ENCODE measurements at regions not wholly inside any gene's neighbourhood (a gene's known extent, or its start where the extent isn't known, plus 50 kb on each side); places are given as distances from the start of the nearest gene placed in this dataset.

DNA sequence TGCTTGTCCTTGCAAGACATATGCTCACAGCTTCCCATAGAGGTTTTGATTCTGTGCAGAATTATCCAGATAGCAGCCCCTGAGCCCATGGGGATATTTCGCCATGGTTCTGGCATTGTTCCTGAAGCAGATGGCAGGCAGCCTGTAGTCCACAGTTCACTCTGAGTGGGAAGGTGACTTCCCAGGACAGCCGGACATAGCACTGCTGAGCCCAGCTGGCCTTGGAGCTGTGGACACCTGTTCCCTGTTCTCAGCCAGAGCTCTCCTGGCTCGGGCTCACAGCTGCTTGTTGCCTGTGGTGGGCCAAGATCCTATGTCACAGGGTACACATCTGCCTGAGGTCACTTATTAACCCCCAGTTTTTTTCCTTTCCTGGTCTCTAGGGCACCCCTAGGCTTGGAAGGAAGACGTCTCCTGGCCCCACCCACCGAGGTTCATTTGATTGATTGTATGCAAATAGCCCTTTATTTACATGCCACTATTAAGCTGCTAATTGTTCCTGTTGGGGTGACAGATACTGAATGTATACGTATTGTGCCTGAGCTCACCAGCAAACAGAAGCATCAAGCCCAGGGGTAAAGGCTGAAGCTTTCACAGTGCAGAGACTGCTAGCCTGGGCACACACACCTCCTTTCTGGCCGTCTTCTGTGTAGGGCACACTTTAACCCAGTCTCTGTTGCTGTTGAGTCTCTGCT lies 96.6 kb upstream of the DMRT1 start:
- Histone ChIP-seq H3K79me2 (ENCODE audit: insufficient read depth, low read depth, low read length) (no peaks in the 10 kb centered on the region), H4K20me1 (ENCODE audit: insufficient read depth, low read length) (no peaks in the 10 kb centered on the region), H3K4me2 (ENCODE audit: low read length) (no peak overlapping the region), H3K9me2 (ENCODE audit: insufficient read depth, low read length) (no peaks in the 10 kb centered on the region), H3K4me1 (ENCODE audit: insufficient read depth, low read length, poor library complexity, severe bottlenecking) (peaks cover 11% of the 10 kb centered on the region), H3K27ac (ENCODE audit: low read depth, low read length, poor library complexity, severe bottlenecking) (no peak overlapping the region), H3K36me3 (ENCODE audit: insufficient read depth, low read length) (peaks cover 75% of the 10 kb centered on the region), H3K4me3 (ENCODE audit: low read depth, low read length, poor library complexity, severe bottlenecking) (no peak overlapping the region), H2AFZ (ENCODE audit: low read length) (no peak overlapping the region), H3K9me3 (ENCODE audit: low read length) (no peaks in the 10 kb centered on the region)
- no peak for TF ChIP-seq EZH2phosphoT487 (IDR thresholded peaks at IDR 0.05; ENCODE audit: borderline replicate concordance, low read depth, low read length)
- TF ChIP-seq, protein P1, sequence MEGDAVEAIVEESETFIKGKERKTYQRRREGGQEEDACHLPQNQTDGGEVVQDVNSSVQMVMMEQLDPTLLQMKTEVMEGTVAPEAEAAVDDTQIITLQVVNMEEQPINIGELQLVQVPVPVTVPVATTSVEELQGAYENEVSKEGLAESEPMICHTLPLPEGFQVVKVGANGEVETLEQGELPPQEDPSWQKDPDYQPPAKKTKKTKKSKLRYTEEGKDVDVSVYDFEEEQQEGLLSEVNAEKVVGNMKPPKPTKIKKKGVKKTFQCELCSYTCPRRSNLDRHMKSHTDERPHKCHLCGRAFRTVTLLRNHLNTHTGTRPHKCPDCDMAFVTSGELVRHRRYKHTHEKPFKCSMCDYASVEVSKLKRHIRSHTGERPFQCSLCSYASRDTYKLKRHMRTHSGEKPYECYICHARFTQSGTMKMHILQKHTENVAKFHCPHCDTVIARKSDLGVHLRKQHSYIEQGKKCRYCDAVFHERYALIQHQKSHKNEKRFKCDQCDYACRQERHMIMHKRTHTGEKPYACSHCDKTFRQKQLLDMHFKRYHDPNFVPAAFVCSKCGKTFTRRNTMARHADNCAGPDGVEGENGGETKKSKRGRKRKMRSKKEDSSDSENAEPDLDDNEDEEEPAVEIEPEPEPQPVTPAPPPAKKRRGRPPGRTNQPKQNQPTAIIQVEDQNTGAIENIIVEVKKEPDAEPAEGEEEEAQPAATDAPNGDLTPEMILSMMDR (conservative IDR thresholded peaks at IDR 0.05; ENCODE audit: low read length) = no peak
- no peak for DNase-seq (ENCODE audit: low spot score)
- BruUV-seq (replicated peaks) = no TSS peak
- intact Hi-C loops (cut with micrococcal nuclease; ENCODE audit: unreplicated experiment) = no loop called here
- POLR2A ChIA-PET = no interaction called here
- CTCF ChIA-PET (ENCODE audit: unreplicated experiment) = no interaction called here

DNA sequence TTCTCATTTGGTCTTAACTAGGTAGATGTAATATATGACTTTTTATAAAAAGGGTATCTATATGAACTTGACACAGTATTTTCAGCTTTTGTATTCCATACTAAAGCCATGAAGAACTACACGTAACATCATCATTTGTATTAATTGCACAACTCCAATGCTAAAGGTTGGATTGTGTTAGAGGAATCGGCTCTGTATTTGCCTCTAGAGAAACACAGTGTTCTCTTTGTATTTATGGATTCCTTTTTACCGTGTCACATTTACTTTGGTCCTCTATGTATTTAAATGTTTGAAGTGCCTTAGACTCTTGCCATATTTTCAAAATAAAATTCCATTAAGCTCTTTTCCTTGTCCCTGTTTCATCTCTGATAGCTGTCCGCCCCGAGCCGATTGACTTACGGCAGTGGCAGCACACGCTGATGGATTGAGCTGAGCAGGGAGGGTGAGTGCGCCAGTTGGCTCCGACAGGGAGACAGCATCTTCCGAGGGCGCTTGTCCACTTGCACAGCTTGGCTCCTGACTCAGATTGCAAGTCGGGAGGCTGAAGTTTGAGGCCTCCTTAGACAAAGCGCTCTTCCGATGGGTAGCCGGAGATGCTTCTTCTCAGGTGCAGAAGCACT lies 95.6 kb upstream of the DMRT1 start:
- POLR2A ChIA-PET = interaction anchor here (1.1 kb wide), 1 partner anchor 21 kb away, joined by 3 read pairs; no protein-coding TSS in a partner anchor

More for the DNA sequence above, 95.6 kb upstream of the DMRT1 start:
- no peaks in the 10 kb centered on the region for H3K9me2 ChIP-seq (ENCODE audit: insufficient read depth, low read length)
- H2AFZ ChIP-seq (ENCODE audit: low read length) = no peak overlapping the region
- TF ChIP-seq, protein P1 (conservative IDR thresholded peaks at IDR 0.05; ENCODE audit: low read length) = no peak
- no peak for TF ChIP-seq EZH2phosphoT487 (IDR thresholded peaks at IDR 0.05; ENCODE audit: borderline replicate concordance, low read depth, low read length)
- H3K4me3 ChIP-seq (ENCODE audit: low read depth, low read length, poor library complexity, severe bottlenecking) = no peak overlapping the region
- no peak overlapping the region for H3K4me2 ChIP-seq (ENCODE audit: low read length)
- intact Hi-C loops (cut with micrococcal nuclease; ENCODE audit: unreplicated experiment) = no loop called here
- DNase-seq (ENCODE audit: low spot score) = no peak
- no peak overlapping the region for H3K27ac ChIP-seq (ENCODE audit: low read depth, low read length, poor library complexity, severe bottlenecking)
- BruUV-seq (replicated peaks) = no TSS peak
- CTCF ChIA-PET (ENCODE audit: unreplicated experiment) = no interaction called here
- peaks cover 20% of the 10 kb centered on the region for H3K4me1 ChIP-seq (ENCODE audit: insufficient read depth, low read length, poor library complexity, severe bottlenecking)
- H3K79me2 ChIP-seq (ENCODE audit: insufficient read depth, low read depth, low read length) = no peaks in the 10 kb centered on the region
- no peaks in the 10 kb centered on the region for H3K9me3 ChIP-seq (ENCODE audit: low read length)
- no peaks in the 10 kb centered on the region for H4K20me1 ChIP-seq (ENCODE audit: insufficient read depth, low read length)
- peaks cover 65% of the 10 kb centered on the region for H3K36me3 ChIP-seq (ENCODE audit: insufficient read depth, low read length)

All from OCI-LY7 (cell line).